A549 (cell line): ENCODE measurements at regions not wholly inside any gene's neighbourhood (a gene's known extent, or its start where the extent isn't known, plus 50 kb on each side); places are given as distances from the start of the nearest gene placed in this dataset.

Experiments
- FOSL2 ChIP-seq, 2 experiments: fragments of 450-650 bp in 1 of 2; fragments of >200 bp in 1 of 2; sonication (Bioruptor Twin) in 1 of 2; formaldehyde crosslinking; IDR thresholded peaks; 2 replicates each; pipeline versions ENCODE4 v1.5.0 to v1.6.1; 2016 to 2020; ENCODE audit warnings: mild to moderate bottlenecking in 1 of 2, moderate library complexity in 1 of 2
- MAZ ChIP-seq: fragments of 150-350 bp; IDR thresholded peaks from 2 replicates; pipeline ENCODE4 v1.6.1; 2014; ENCODE audit warnings: antibody characterized with exemption, low read depth, low read length, borderline replicate concordance
- POLR2A ChIP-seq: IDR thresholded peaks from 2 replicates; pipeline ENCODE4 v1.6.1; 2012; ENCODE audit warnings: mild to moderate bottlenecking, low read length
- POLR2AphosphoS2 ChIP-seq: conservative IDR thresholded peaks from 2 replicates; pipeline ENCODE4 v1.6.1; 2012; ENCODE audit warnings: low read length, improper control_type of control experiment, inconsistent platforms
- TF ChIP-seq, protein P1 (sequence below): IDR thresholded peaks from 2 replicates; pipeline ENCODE4 v1.6.1; 2012; ENCODE audit warnings: low read depth, borderline replicate concordance
- TF ChIP-seq, protein P2 (sequence below): fragments of >200 bp; sonication (Bioruptor Twin); formaldehyde crosslinking; IDR thresholded peaks from 3 replicates; pipeline ENCODE4 v1.5.1; 2016

DNA sequence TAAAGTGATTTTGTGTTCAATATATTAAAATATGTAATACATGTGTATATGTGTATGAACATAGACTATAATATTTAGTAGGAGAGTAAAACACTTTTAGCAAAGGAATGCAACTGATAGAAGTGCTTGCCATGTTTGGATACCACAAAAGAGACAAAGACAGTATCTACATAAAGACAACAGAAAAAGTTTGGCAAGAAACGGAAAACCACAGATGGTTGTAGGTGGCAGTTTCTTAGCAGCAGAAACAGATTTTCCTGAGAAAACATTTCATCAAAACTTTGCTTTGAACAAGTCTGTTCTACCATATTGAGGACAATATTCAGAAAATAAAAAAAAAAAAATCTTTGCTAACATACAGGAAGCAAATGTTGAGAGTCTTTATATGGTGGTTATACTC, 1560.4 kb upstream of the GBE1 start:
- TF ChIP-seq POLR2AphosphoS2 (no peak), POLR2A (no peak), MAZ (no peak), FOSL2 (IDR thresholded peaks at IDR 0.05) (no peak), FOSL2 (CRISPR knock-in tag; IDR thresholded peaks at IDR 0.05) (no peak)
- TF ChIP-seq, protein P1, sequence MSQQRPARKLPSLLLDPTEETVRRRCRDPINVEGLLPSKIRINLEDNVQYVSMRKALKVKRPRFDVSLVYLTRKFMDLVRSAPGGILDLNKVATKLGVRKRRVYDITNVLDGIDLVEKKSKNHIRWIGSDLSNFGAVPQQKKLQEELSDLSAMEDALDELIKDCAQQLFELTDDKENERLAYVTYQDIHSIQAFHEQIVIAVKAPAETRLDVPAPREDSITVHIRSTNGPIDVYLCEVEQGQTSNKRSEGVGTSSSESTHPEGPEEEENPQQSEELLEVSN = no peak
- TF ChIP-seq, protein P2, sequence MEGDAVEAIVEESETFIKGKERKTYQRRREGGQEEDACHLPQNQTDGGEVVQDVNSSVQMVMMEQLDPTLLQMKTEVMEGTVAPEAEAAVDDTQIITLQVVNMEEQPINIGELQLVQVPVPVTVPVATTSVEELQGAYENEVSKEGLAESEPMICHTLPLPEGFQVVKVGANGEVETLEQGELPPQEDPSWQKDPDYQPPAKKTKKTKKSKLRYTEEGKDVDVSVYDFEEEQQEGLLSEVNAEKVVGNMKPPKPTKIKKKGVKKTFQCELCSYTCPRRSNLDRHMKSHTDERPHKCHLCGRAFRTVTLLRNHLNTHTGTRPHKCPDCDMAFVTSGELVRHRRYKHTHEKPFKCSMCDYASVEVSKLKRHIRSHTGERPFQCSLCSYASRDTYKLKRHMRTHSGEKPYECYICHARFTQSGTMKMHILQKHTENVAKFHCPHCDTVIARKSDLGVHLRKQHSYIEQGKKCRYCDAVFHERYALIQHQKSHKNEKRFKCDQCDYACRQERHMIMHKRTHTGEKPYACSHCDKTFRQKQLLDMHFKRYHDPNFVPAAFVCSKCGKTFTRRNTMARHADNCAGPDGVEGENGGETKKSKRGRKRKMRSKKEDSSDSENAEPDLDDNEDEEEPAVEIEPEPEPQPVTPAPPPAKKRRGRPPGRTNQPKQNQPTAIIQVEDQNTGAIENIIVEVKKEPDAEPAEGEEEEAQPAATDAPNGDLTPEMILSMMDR = no peak
